GM21381 (cell line): ENCODE measurements at regions not wholly inside any gene's neighbourhood (a gene's known extent, or its start where the extent isn't known, plus 50 kb on each side); places are given as distances from the start of the nearest gene placed in this dataset.

ENCODE experiments used
- ATAC-seq: cut with Tn5 transposase; IDR thresholded peaks from one replicate; pipeline ENCODE4 v1.9.1; 2021; ENCODE audit warnings: mild to moderate bottlenecking, moderate library complexity; ENCODE audit not compliant: unreplicated experiment

- ATAC-seq = no peak
Measured at GRCh38 chr1:83689921-83690868, 308.7 kb downstream of the TTLL7 start.

- no peak for ATAC-seq
Measured at GRCh38 chr1:83682132-83682531, 316.8 kb downstream of the TTLL7 start.

- ATAC-seq = no peak
Measured at GRCh38 chr1:83676106-83676505, 322.8 kb downstream of the TTLL7 start.

GRCh38 chr1:83673312-83673711 is 325.6 kb downstream of the TTLL7 start:
- no peak for ATAC-seq

GRCh38 chr1:83671586-83671985 is 327.3 kb downstream of the TTLL7 start:
- ATAC-seq = no peak

- ATAC-seq = no peak
Measured at GRCh38 chr1:83670909-83671565, 327.9 kb downstream of the TTLL7 start.

- no peak for ATAC-seq
Measured at GRCh38 chr1:83641796-83642443, 357.0 kb downstream of the TTLL7 start.

GRCh38 chr1:83641206-83641658 is 357.7 kb downstream of the TTLL7 start:
- ATAC-seq = no peak

GRCh38 chr1:83639785-83640184 is 359.1 kb downstream of the TTLL7 start:
- no peak for ATAC-seq

- no peak for ATAC-seq
Measured at GRCh38 chr1:83637586-83637985, 361.3 kb downstream of the TTLL7 start.

GRCh38 chr1:83637009-83637408 is 361.9 kb downstream of the TTLL7 start:
- no peak for ATAC-seq

GRCh38 chr1:83632906-83633305 is 366.0 kb downstream of the TTLL7 start:
- no peak for ATAC-seq

- ATAC-seq = no peak
Measured at GRCh38 chr1:83631851-83632250, 367.1 kb downstream of the TTLL7 start.

GRCh38 chr1:83627045-83627444 is 371.9 kb downstream of the TTLL7 start:
- ATAC-seq = no peak

GRCh38 chr1:83626603-83627002 is 372.3 kb downstream of the TTLL7 start:
- no peak for ATAC-seq

GRCh38 chr1:83625646-83626045 is 373.3 kb downstream of the TTLL7 start:
- no peak for ATAC-seq

GRCh38 chr1:83620016-83620415 is 378.9 kb downstream of the TTLL7 start:
- no peak for ATAC-seq

GRCh38 chr1:83619170-83619896 is 379.6 kb downstream of the TTLL7 start:
- ATAC-seq = no peak

- ATAC-seq = no peak
Measured at GRCh38 chr1:83617883-83618282, 381.0 kb downstream of the TTLL7 start.

GRCh38 chr1:83615370-83615769 is 383.6 kb downstream of the TTLL7 start:
- ATAC-seq = no peak

- ATAC-seq = no peak
Measured at GRCh38 chr1:83606416-83606955, 392.4 kb downstream of the TTLL7 start.
